ENCODE measurements at regions not wholly inside any gene's neighbourhood (a gene's known extent, or its start where the extent isn't known, plus 50 kb on each side); places are given as distances from the start of the nearest gene placed in this dataset.

- H3K27ac Mint-ChIP-seq = no peak overlapping the region
- Histone ChIP-seq H3K4me3 (replicated peaks in 1 of 3; ENCODE audit: low read depth in 2 of 3, low read length in 3 of 3) (no peak overlapping the region), H3K27me3 (ENCODE audit: control insufficient read depth in 2 of 2, insufficient read depth in 2 of 2, low read length in 2 of 2) (no peaks in the 10 kb centered on the region), H2AFZ (ENCODE audit: insufficient read depth, low read depth, low read length, poor library complexity, severe bottlenecking) (no peak overlapping the region), H3K36me3 (replicated peaks in 1 of 2; ENCODE audit: control insufficient read depth in 1 of 2, insufficient read depth in 2 of 2, low read length in 2 of 2) (no peaks in the 10 kb centered on the region), H3K4me2 (replicated peaks; ENCODE audit: extremely low read depth, low read length, poor library complexity, severe bottlenecking) (no peak overlapping the region), H3K9ac (ENCODE audit: insufficient read depth, low read length, poor library complexity, severe bottlenecking) (no peak overlapping the region), H3K4me1 (ENCODE audit: control insufficient read depth in 1 of 2, insufficient read depth in 2 of 2, low read length in 2 of 2) (no peaks in the 10 kb centered on the region), H3K79me2 (ENCODE audit: insufficient read depth, low read length) (no peaks in the 10 kb centered on the region), H3K9me3 (replicated peaks in 1 of 2; ENCODE audit: control insufficient read depth in 1 of 2, insufficient read depth in 1 of 2, low read length in 2 of 2) (peaks cover 21 to 28% of the 10 kb centered on the region in 2 donors), H3K27ac (ENCODE audit: low read depth in 1 of 2, low read length in 2 of 2) (no peak overlapping the region), H4K20me1 (ENCODE audit: insufficient read depth, low read length) (no peaks in the 10 kb centered on the region)
- H3K4me3 Mint-ChIP-seq = no peak overlapping the region
- H3K9me3 Mint-ChIP-seq = peaks cover 11 to 46% (median 34%) of the 10 kb centered on the region in 7 donors
- intact Hi-C loops (cut with micrococcal nuclease) = no loop called here
- no peaks in the 10 kb centered on the region for H3K36me3 Mint-ChIP-seq
- no peak for TF ChIP-seq CTCF (IDR thresholded peaks at IDR 0.05)
- no peak for DNase-seq
- no peaks in the 10 kb centered on the region for H3K4me1 Mint-ChIP-seq
- WGBS (ENCODE audit: insufficient coverage) = 100% methylated on average over 1 of the region's 4 CpGs
- H3K27me3 Mint-ChIP-seq (ENCODE audit: low read depth in 3 of 3) = peaks cover 0 to 6% (median 3%) of the 10 kb centered on the region in 3 donors
Observed at GRCh38 chr20:21601799-21602198, 87.9 kb upstream of the NKX2-2 start.

GRCh38 chr20:21586682-21587081 is 72.8 kb upstream of the NKX2-2 start:
- Histone ChIP-seq H3K9me3 (replicated peaks in 1 of 2; ENCODE audit: control insufficient read depth in 1 of 2, insufficient read depth in 1 of 2, low read length in 2 of 2) (no peaks in the 10 kb centered on the region), H3K9ac (ENCODE audit: insufficient read depth, low read length, poor library complexity, severe bottlenecking) (no peak overlapping the region), H3K27me3 (ENCODE audit: control insufficient read depth in 2 of 2, insufficient read depth in 2 of 2, low read length in 2 of 2) (peaks cover 0 to 4% of the 10 kb centered on the region in 2 donors), H2AFZ (ENCODE audit: insufficient read depth, low read depth, low read length, poor library complexity, severe bottlenecking) (no peak overlapping the region), H3K4me2 (replicated peaks; ENCODE audit: extremely low read depth, low read length, poor library complexity, severe bottlenecking) (no peak overlapping the region), H3K4me1 (ENCODE audit: control insufficient read depth in 1 of 2, insufficient read depth in 2 of 2, low read length in 2 of 2) (no peaks in the 10 kb centered on the region), H3K79me2 (ENCODE audit: insufficient read depth, low read length) (no peaks in the 10 kb centered on the region), H3K27ac (ENCODE audit: low read depth in 1 of 2, low read length in 2 of 2) (no peak overlapping the region), H3K36me3 (replicated peaks in 1 of 2; ENCODE audit: control insufficient read depth in 1 of 2, insufficient read depth in 2 of 2, low read length in 2 of 2) (no peaks in the 10 kb centered on the region), H4K20me1 (ENCODE audit: insufficient read depth, low read length) (no peaks in the 10 kb centered on the region), H3K4me3 (replicated peaks in 1 of 3; ENCODE audit: low read depth in 2 of 3, low read length in 3 of 3) (no peak overlapping the region)
- Mint-ChIP-seq H3K4me1 (no peaks in the 10 kb centered on the region), H3K27ac (peak overlapping the region in 1 of 7 donors; percentile 41), H3K36me3 (no peaks in the 10 kb centered on the region), H3K4me3 (no peak overlapping the region), H3K27me3 (ENCODE audit: low read depth in 3 of 3) (peaks cover 3 to 19% (median 14%) of the 10 kb centered on the region in 3 donors), H3K9me3 (no peaks in the 10 kb centered on the region)
- intact Hi-C loops (cut with micrococcal nuclease) = no loop called here
- no peak for TF ChIP-seq CTCF (IDR thresholded peaks at IDR 0.05)
- WGBS (ENCODE audit: insufficient coverage) = 71% methylated on average over 4 of the region's 4 CpGs
- no peak for DNase-seq

All from CD14-positive monocyte (primary cell).